ENCODE measurements at regions not wholly inside any gene's neighbourhood (a gene's known extent, or its start where the extent isn't known, plus 50 kb on each side); places are given as distances from the start of the nearest gene placed in this dataset.
A peak's percentile ranks its signal among the peaks of the same experiment; 100 is the strongest.
"Not testable (repeated sequence)": the region's sequence is repeated elsewhere in the genome, so short reads cannot be mapped to it uniquely, and the experiment has no call there.

- no peak for TF ChIP-seq PATZ1 (CRISPR knock-in tag; IDR thresholded peaks at IDR 0.05; ENCODE audit: borderline replicate concordance)
Measured at GRCh38 chr2:61647044-61647443, 108.9 kb upstream of the XPO1 start (continued).

- peak; percentile 63; the same call in 2 of the 3 replicates for ATAC-seq
- TF ChIP-seq ZFP3 (CRISPR knock-in tag; IDR thresholded peaks at IDR 0.05) (no peak), OSR1 (CRISPR knock-in tag; IDR thresholded peaks at IDR 0.05) (no peak), ZFP30 (CRISPR knock-in tag; IDR thresholded peaks at IDR 0.05) (no peak), CSRNP3 (CRISPR knock-in tag; IDR thresholded peaks at IDR 0.05) (no peak), ESRRG (CRISPR knock-in tag; IDR thresholded peaks at IDR 0.05) (no peak), ZNF565 (CRISPR knock-in tag; conservative IDR thresholded peaks at IDR 0.05; ENCODE audit: low read depth) (no peak), CSDC2 (CRISPR knock-in tag; IDR thresholded peaks at IDR 0.05) (no peak), ZC3H10 (CRISPR knock-in tag; IDR thresholded peaks at IDR 0.05) (no peak), GLIS3 (CRISPR knock-in tag; IDR thresholded peaks at IDR 0.05) (no peak), ISL1 (CRISPR knock-in tag; IDR thresholded peaks at IDR 0.05) (no peak), SNAI2 (CRISPR knock-in tag; IDR thresholded peaks at IDR 0.05) (no peak)
Measured at GRCh38 chr2:61645911-61646310, 107.8 kb upstream of the XPO1 start.

GRCh38 chr2:61643153-61643552 lies 105.0 kb upstream of the XPO1 start:
- not testable (repeated sequence) for ATAC-seq

GRCh38 chr2:61640406-61640805 lies 102.2 kb upstream of the XPO1 start:
- TF ChIP-seq CREB5 (CRISPR knock-in tag; IDR thresholded peaks at IDR 0.05; ENCODE audit: low read depth), result no peak
- no peak for TF ChIP-seq BACH2 (CRISPR knock-in tag; IDR thresholded peaks at IDR 0.05; ENCODE audit: borderline replicate concordance)
- TF ChIP-seq ZC3H10 (CRISPR knock-in tag; IDR thresholded peaks at IDR 0.05), result no peak
- TF ChIP-seq ZNF8 (CRISPR knock-in tag; IDR thresholded peaks at IDR 0.05), result no peak
- no peak for TF ChIP-seq ARNTL (CRISPR knock-in tag; IDR thresholded peaks at IDR 0.05; ENCODE audit: borderline replicate concordance, low read depth)
- TF ChIP-seq CSRNP3 (CRISPR knock-in tag; IDR thresholded peaks at IDR 0.05), result no peak
- no peak for TF ChIP-seq TCF4 (CRISPR knock-in tag; IDR thresholded peaks at IDR 0.05; ENCODE audit: borderline replicate concordance)
- TF ChIP-seq ZNF70 (CRISPR knock-in tag; IDR thresholded peaks at IDR 0.05), result no peak
- no peak for TF ChIP-seq CSDC2 (CRISPR knock-in tag; IDR thresholded peaks at IDR 0.05)
- TF ChIP-seq SNAI2 (CRISPR knock-in tag; IDR thresholded peaks at IDR 0.05), result no peak
- no peak for TF ChIP-seq RARB (CRISPR knock-in tag; IDR thresholded peaks at IDR 0.05)
- TF ChIP-seq ISL1 (CRISPR knock-in tag; IDR thresholded peaks at IDR 0.05), result no peak
- TF ChIP-seq ESRRG (CRISPR knock-in tag; IDR thresholded peaks at IDR 0.05), result no peak
- no peak for TF ChIP-seq GLIS3 (CRISPR knock-in tag; IDR thresholded peaks at IDR 0.05)
- no peak for TF ChIP-seq PPARA (CRISPR knock-in tag; IDR thresholded peaks at IDR 0.05; ENCODE audit: borderline replicate concordance)
- TF ChIP-seq ZNF565 (CRISPR knock-in tag; conservative IDR thresholded peaks at IDR 0.05; ENCODE audit: low read depth), result no peak
- no peak for TF ChIP-seq TSHZ2 (CRISPR knock-in tag; IDR thresholded peaks at IDR 0.05)
- no peak for ATAC-seq

Measured in SK-N-SH treated with all-trans-retinoic acid at 6 μM for 48 hours (cell line).